Right lobe of liver (tissue), 6 donors: ENCODE measurements at regions not wholly inside any gene's neighbourhood (a gene's known extent, or its start where the extent isn't known, plus 50 kb on each side); places are given as distances from the start of the nearest gene placed in this dataset.
A peak's percentile ranks its signal among the peaks of the same experiment; 100 is the strongest.

ENCODE experiments used
- ATAC-seq, 4 donors: fragments of 200-7000 bp; cut with Tn5 transposase; one replicate each; pipeline ENCODE4 v1.9.1; 2020; ENCODE audit warnings: mild to moderate bottlenecking in 4 of 4, moderate library complexity in 4 of 4
- DNase-seq, 3 donors: peaks; one replicate each; pipeline ENCODE4 v3.0.0-alpha.2; 2020
- H3K27ac ChIP-seq, 3 donors: fragments of 200-600 bp; one replicate each; pipeline ENCODE4 v1.8.0; 2022
- H3K27me3 ChIP-seq, 2 donors: fragments of 200-600 bp; one replicate each; pipeline ENCODE4 v1.8.0; 2022
- H3K36me3 ChIP-seq, 4 donors: fragments of 200-600 bp; sonication (generic) in 1 of 4; one replicate each; pipeline versions ENCODE4 v1.5.1 to v1.8.0; 2017 to 2022; ENCODE audit warnings: control low read depth in 1 of 4
- H3K4me1 ChIP-seq, 4 donors: fragments of 200-600 bp; sonication (generic) in 1 of 4; one replicate each; pipeline versions ENCODE4 v1.5.1 to v1.8.0; 2017 to 2022; ENCODE audit warnings: control low read depth in 1 of 4
- H3K4me3 ChIP-seq, 3 donors: fragments of 200-600 bp; one replicate each; pipeline ENCODE4 v1.8.0; 2022
- H3K9me3 ChIP-seq, 4 donors: fragments of 200-600 bp; sonication (generic) in 1 of 4; one replicate each; pipeline versions ENCODE4 v1.5.1 to v1.8.0; 2017 to 2022; ENCODE audit warnings: control low read depth in 1 of 4
- CTCF ChIP-seq, 4 donors: fragments of 200-600 bp in 3 of 4; fragments of 450-650 bp in 1 of 4; IDR thresholded peaks; one replicate each; pipeline versions ENCODE4 v1.5.1 to v1.8.0; 2016 to 2022; ENCODE audit warnings: antibody characterized with exemption in 4 of 4, mild to moderate bottlenecking in 2 of 4
- POLR2A ChIP-seq: fragments of 450-650 bp; IDR thresholded peaks from one replicate; pipeline ENCODE4 v1.6.1; 2017; ENCODE audit warnings: antibody characterized with exemption, mild to moderate bottlenecking
- WGBS: methylation state at CpG from one replicate; pipeline ENCODE4 v1.1.6; 2018; ENCODE audit warnings: low coverage, low lambda C conversion rate; ENCODE audit not compliant: insufficient coverage; ENCODE audit errors: missing lambda C conversion rate; 5-methylcytosine and 5-hydroxymethylcytosine counted together
- intact Hi-C, 2 donors: fragments of 100-400 bp; cut with DNase I; formaldehyde crosslinking; loops; one replicate each; pipeline versions ENCODE4 v1.11.2 to v1.14.1; 2022
- donor health status: DM: no; HTN: yes; CAD: no.
- donor health status: DM: no; HTN: no; CAD: no.
- donor health status: DM: no; HTN: no; CAD: no.
- donor health status: DM: no; HTN: yes; CAD: no.
- donor health status: DM: no; HTN: yes; CAD: no.

GRCh38 chr1:185666582-185666981 is 67.6 kb upstream of the HMCN1 start:
- 92% methylated on average over 2 of the region's 2 CpGs for WGBS
- no peaks in the 10 kb centered on the region for H3K9me3 ChIP-seq

DNA sequence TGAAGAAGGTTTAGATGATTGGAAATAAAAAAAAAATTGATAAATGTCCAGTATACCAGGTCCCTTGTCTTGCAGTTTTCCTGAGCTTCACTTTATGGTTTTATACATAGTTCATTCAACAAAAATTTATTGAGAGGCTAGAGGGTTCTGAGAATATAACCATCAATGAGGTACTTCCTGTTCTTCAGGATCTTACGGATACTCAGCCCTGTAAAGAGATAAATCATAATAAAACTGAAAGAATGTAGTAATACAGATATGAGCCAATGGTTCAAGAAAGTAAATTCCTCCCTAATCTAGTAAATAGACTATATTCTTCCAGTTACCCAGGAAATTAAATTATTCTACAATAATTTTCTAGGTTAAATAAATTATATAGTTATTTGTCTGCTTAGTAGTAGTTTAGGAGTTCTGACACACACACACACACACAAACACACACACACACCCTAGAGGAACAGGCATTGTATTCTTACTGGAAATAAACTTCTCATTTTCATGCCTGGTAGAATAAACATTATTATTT is 70.4 kb upstream of the HMCN1 start:
- no peak overlapping the region for H3K27ac ChIP-seq
- TF ChIP-seq POLR2A (no peak), CTCF (IDR thresholded peaks at IDR 0.05) (no peak)
- H3K4me3 ChIP-seq: no peak overlapping the region
- H3K9me3 ChIP-seq: no peaks in the 10 kb centered on the region
- DNase-seq: no peak
- ATAC-seq: no peak
- H3K36me3 ChIP-seq: no peaks in the 10 kb centered on the region
- H3K27me3 ChIP-seq: no peaks in the 10 kb centered on the region
- intact Hi-C loops: no loop called here
- H3K4me1 ChIP-seq: no peaks in the 10 kb centered on the region
- 26% methylated on average over 1 of the region's 1 CpG for WGBS

More at GRCh38 chr1:185666582-185666981, 67.6 kb upstream of the HMCN1 start:
- H3K27ac ChIP-seq: no peak overlapping the region
- no peaks in the 10 kb centered on the region for H3K36me3 ChIP-seq
- no peaks in the 10 kb centered on the region for H3K27me3 ChIP-seq
- no peak for ATAC-seq
- no peak for DNase-seq
- TF ChIP-seq POLR2A (no peak), CTCF (IDR thresholded peaks at IDR 0.05) (no peak)
- H3K4me1 ChIP-seq: no peaks in the 10 kb centered on the region
- intact Hi-C loops: no loop called here
- no peak overlapping the region for H3K4me3 ChIP-seq

- Histone ChIP-seq H3K4me3 (no peak overlapping the region), H3K27me3 (no peaks in the 10 kb centered on the region), H3K36me3 (no peaks in the 10 kb centered on the region), H3K27ac (no peak overlapping the region), H3K4me1 (no peaks in the 10 kb centered on the region), H3K9me3 (no peaks in the 10 kb centered on the region)
- peak in 2 of 4 donors; percentile 48 to 82 for ATAC-seq
- no peak for DNase-seq
- intact Hi-C loops: no loop called here
- TF ChIP-seq CTCF (IDR thresholded peaks at IDR 0.05) (no peak), POLR2A (no peak)
- 0% methylated on average over 1 of the region's 1 CpG for WGBS
Observed at GRCh38 chr1:185663332-185663731, 70.9 kb upstream of the HMCN1 start.

DNA sequence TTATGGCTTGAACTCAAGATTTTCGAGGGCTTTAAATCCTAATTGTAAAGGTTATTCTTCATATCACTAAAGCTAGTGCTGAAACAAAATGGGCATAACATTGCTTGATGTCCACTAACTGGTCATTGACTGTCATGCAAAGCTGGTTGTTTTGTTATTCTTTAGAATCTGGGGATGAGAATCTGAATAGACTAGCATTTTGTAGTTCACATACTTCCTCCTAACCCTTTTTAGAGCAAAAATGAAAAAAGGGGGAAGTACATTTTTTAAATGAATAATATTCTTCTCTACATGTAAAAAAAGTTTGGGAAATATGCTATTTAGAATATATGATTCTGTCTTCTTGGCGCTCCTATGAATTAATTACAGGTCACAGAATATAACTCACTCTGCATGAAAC is 72.2 kb upstream of the HMCN1 start:
- no peaks in the 10 kb centered on the region for H3K27me3 ChIP-seq
- ATAC-seq (no peak), DNase-seq (no peak)
- no peaks in the 10 kb centered on the region for H3K4me1 ChIP-seq
- no peak overlapping the region for H3K4me3 ChIP-seq
- 73% methylated on average over 2 of the region's 2 CpGs for WGBS
- intact Hi-C loops: no loop called here
- no peaks in the 10 kb centered on the region for H3K9me3 ChIP-seq
- no peaks in the 10 kb centered on the region for H3K36me3 ChIP-seq
- no peak overlapping the region for H3K27ac ChIP-seq
- TF ChIP-seq POLR2A (no peak), CTCF (IDR thresholded peaks at IDR 0.05) (no peak)

GRCh38 chr1:185656663-185657062 is 77.5 kb upstream of the HMCN1 start:
- Histone ChIP-seq H3K27ac (no peak overlapping the region), H3K4me1 (no peaks in the 10 kb centered on the region), H3K4me3 (no peak overlapping the region), H3K9me3 (no peaks in the 10 kb centered on the region), H3K27me3 (no peaks in the 10 kb centered on the region), H3K36me3 (no peaks in the 10 kb centered on the region)
- ATAC-seq (no peak), DNase-seq (no peak)
- WGBS: 79% methylated on average over 3 of the region's 3 CpGs
- TF ChIP-seq CTCF (IDR thresholded peaks at IDR 0.05) (no peak), POLR2A (no peak)
- intact Hi-C loops: no loop called here
